Gastrocnemius medialis (tissue), 4 donors: ENCODE measurements at regions not wholly inside any gene's neighbourhood (a gene's known extent, or its start where the extent isn't known, plus 50 kb on each side); places are given as distances from the start of the nearest gene placed in this dataset.

Experiments
- ATAC-seq, 2 donors: fragments of 150-250 bp; one replicate each; pipeline ENCODE4 v1.9.1; 2016
- DNase-seq, 2 donors: peaks; one replicate each; pipeline ENCODE4 v3.0.0-alpha.2; 2019
- H3K27ac ChIP-seq, 4 donors: fragments of 200-600 bp; sonication (generic); 1 replicate in 1 of 4; 2 replicates in 3 of 4; pipeline ENCODE4 v1.5.1; 2016 to 2018; ENCODE audit warnings: mild to moderate bottlenecking in 2 of 4, moderate library complexity in 1 of 4
- H3K27me3 ChIP-seq, 3 donors: fragments of 200-600 bp; sonication (generic) in 2 of 3; 1 replicate in 1 of 3; 2 replicates in 2 of 3; pipeline versions ENCODE4 v1.5.1 to v1.6.0; 2016 to 2019; ENCODE audit warnings: mild to moderate bottlenecking in 1 of 3, moderate library complexity in 1 of 3
- H3K36me3 ChIP-seq, 2 donors: fragments of 200-600 bp; sonication (generic) in 1 of 2; one replicate each; pipeline ENCODE4 v1.5.1; 2017 to 2018
- H3K4me1 ChIP-seq, 2 donors: fragments of 200-600 bp; sonication (generic) in 1 of 2; one replicate each; pipeline ENCODE4 v1.5.1; 2016 to 2017; ENCODE audit warnings: mild to moderate bottlenecking in 2 of 2
- H3K4me3 ChIP-seq, 4 donors: fragments of 200-600 bp; sonication (generic) in 3 of 4; 1 replicate in 1 of 4; 2 replicates in 3 of 4; pipeline ENCODE4 v1.5.1; 2016 to 2019; ENCODE audit warnings: mild to moderate bottlenecking in 2 of 4
- H3K9me3 ChIP-seq, 3 donors: fragments of 200-600 bp; sonication (generic) in 2 of 3; 1 replicate in 1 of 3; 2 replicates in 2 of 3; pipeline ENCODE4 v1.5.1; 2016 to 2019
- CTCF ChIP-seq, 5 experiments: fragments of 450-650 bp in 3 of 5; fragments of 200-600 bp in 2 of 5; sonication (generic) in 2 of 5; IDR thresholded peaks in 4 of 5; conservative IDR thresholded peaks in 1 of 5; 1 replicate in 4 of 5; 2 replicates in 1 of 5; pipeline ENCODE4 v1.5.1; 2016 to 2019; ENCODE audit warnings: antibody characterized with exemption in 5 of 5, mild to moderate bottlenecking in 3 of 5, moderate library complexity in 3 of 5
- POLR2A ChIP-seq, 2 donors: fragments of 450-650 bp; IDR thresholded peaks; one replicate each; pipeline ENCODE4 v1.6.1; 2017; ENCODE audit warnings: antibody characterized with exemption in 2 of 2, mild to moderate bottlenecking in 2 of 2, moderate library complexity in 2 of 2
- in situ Hi-C, 4 donors: fragments of 200-750 bp; cut with MboI; loops; one replicate each; pipeline versions ENCODE4 v1.15.0 to v1.8.0; 2017; ENCODE audit warnings: low sequenced_read_pairs in 4 of 4
- intact Hi-C: fragments of 100-400 bp; cut with DNase I; formaldehyde crosslinking; loops from one replicate; pipeline ENCODE4 v1.15.1; 2023; ENCODE audit warnings: low total_unique reads

DNA sequence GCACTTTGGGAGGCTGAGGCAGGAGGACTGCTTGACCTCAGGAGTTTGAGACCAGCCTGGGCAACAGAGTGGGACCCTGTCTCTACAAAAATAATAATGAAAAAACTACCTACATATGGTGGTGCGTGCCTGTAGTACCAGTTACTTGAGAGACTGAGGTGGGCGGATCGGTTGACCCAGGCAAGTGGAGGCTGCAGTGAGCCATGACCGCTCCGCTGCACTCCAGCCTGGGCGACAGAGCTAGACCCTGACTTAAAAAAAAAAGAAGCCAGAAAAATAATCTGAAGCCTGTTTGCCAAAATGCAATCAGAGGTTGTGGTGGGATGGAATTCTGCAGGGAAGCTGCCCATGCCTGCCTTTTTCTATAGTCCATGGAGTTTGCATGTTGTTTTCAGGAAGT, 50.4 kb upstream of the GGTA1 start:
- H3K4me3 ChIP-seq: peak overlapping the region in 1 of 4 donors; percentile 48
- in situ Hi-C loops: no loop called here

GRCh38 chr9:121550569-121551512, 51.2 kb upstream of the GGTA1 start:
- H3K4me3 ChIP-seq: peak overlapping the region; percentile 41 to 51 (median 46)
- intact Hi-C loops: loop anchor here (1.0 to 5.0 kb wide), 3 partner anchors 16 to 191 kb away; no protein-coding TSS in a partner anchor
- H3K36me3 ChIP-seq: no peaks in the 10 kb centered on the region
- no peaks in the 10 kb centered on the region for H3K9me3 ChIP-seq
- in situ Hi-C loops: no loop called here
- peaks cover 20 to 26% of the 10 kb centered on the region in 2 donors for H3K4me1 ChIP-seq
- peak; percentile 59 to 70 for ATAC-seq
- no peaks in the 10 kb centered on the region for H3K27me3 ChIP-seq
- DNase-seq: peak; percentile 72 to 87
- no peak for TF ChIP-seq POLR2A (IDR thresholded peaks at IDR 0.05)
- TF ChIP-seq CTCF (IDR thresholded peaks at IDR 0.05 in 4 of 5, conservative IDR thresholded peaks at IDR 0.05 in 1 of 5): peak; percentile 93 to 99 (median 98)
- H3K27ac ChIP-seq: peak overlapping the region; percentile 25 to 66 (median 62)

More for the DNA sequence above, 50.4 kb upstream of the GGTA1 start:
- Histone ChIP-seq H3K4me1 (peaks cover 13 to 20% of the 10 kb centered on the region in 2 donors), H3K27ac (no peak overlapping the region), H3K9me3 (no peaks in the 10 kb centered on the region), H3K27me3 (no peaks in the 10 kb centered on the region), H3K36me3 (no peaks in the 10 kb centered on the region)
- no peak for TF ChIP-seq CTCF (IDR thresholded peaks at IDR 0.05 in 4 of 5, conservative IDR thresholded peaks at IDR 0.05 in 1 of 5)
- no peak for TF ChIP-seq POLR2A (IDR thresholded peaks at IDR 0.05)
- intact Hi-C loops: loop anchor here (1.0 to 5.0 kb wide), 3 partner anchors 17 to 192 kb away; no protein-coding TSS in a partner anchor
- DNase-seq (no peak), ATAC-seq (no peak)

GRCh38 chr9:121551985-121552753, 52.5 kb upstream of the GGTA1 start:
- TF ChIP-seq POLR2A (IDR thresholded peaks at IDR 0.05) (no peak), CTCF (IDR thresholded peaks at IDR 0.05 in 4 of 5, conservative IDR thresholded peaks at IDR 0.05 in 1 of 5) (no peak)
- intact Hi-C loops (loop anchor here (2.0 to 5.0 kb wide), 2 partner anchors 15 to 190 kb away; no protein-coding TSS in a partner anchor), in situ Hi-C loops (no loop called here)
- Histone ChIP-seq H3K4me1 (peaks cover 34 to 39% of the 10 kb centered on the region in 2 donors), H3K27me3 (no peaks in the 10 kb centered on the region), H3K27ac (peak overlapping the region in 1 of 4 donors; percentile 61), H3K4me3 (no peak overlapping the region), H3K9me3 (no peaks in the 10 kb centered on the region), H3K36me3 (no peaks in the 10 kb centered on the region)
- ATAC-seq (peak; percentile 16 to 27), DNase-seq (peak; percentile 60 to 68)

DNA sequence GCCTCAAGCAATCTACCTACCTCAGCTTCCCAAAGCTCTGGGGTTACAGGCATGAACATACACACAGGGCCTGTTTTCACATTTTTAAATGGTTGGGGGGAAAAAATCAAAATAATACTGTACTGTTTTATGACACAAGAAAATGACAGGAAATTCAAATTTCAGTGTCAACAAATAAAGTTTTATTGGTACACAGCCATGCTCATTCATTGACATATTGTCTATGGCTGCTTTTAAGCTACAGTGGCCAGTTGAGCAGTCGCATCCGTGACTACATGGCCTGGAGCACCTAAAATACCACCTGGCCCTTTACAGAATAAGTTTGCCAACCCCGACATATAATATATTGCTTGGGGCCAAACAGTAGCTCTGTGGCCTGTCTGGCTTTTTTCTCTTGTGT, 56.4 kb upstream of the GGTA1 start:
- ATAC-seq (peak in 1 of 2 donors; percentile 12), DNase-seq (no peak)
- intact Hi-C loops: loop anchor here (2.0 kb wide), 1 partner anchor 43 kb away; no protein-coding TSS in a partner anchor
- H3K27ac ChIP-seq: peak overlapping the region; percentile 81 to 90 (median 86)
- no peaks in the 10 kb centered on the region for H3K27me3 ChIP-seq
- TF ChIP-seq CTCF (IDR thresholded peaks at IDR 0.05 in 4 of 5, conservative IDR thresholded peaks at IDR 0.05 in 1 of 5) (no peak), POLR2A (IDR thresholded peaks at IDR 0.05) (no peak)
- no peak overlapping the region for H3K4me3 ChIP-seq
- H3K36me3 ChIP-seq: no peaks in the 10 kb centered on the region
- H3K4me1 ChIP-seq: peaks cover 47 to 50% of the 10 kb centered on the region in 2 donors
- no peaks in the 10 kb centered on the region for H3K9me3 ChIP-seq
- in situ Hi-C loops: no loop called here
